Panc1 (cell line): ENCODE measurements at regions not wholly inside any gene's neighbourhood (a gene's known extent, or its start where the extent isn't known, plus 50 kb on each side); places are given as distances from the start of the nearest gene placed in this dataset.
"Not testable (repeated sequence)": the region's sequence is repeated elsewhere in the genome, so short reads cannot be mapped to it uniquely, and the experiment has no call there.

Experiments used
- ATAC-seq: fragments of 200-7000 bp; cut with Tn5 transposase; 2 replicates; pipeline ENCODE4 v1.9.1; 2020; ENCODE audit warnings: mild to moderate bottlenecking, moderate library complexity
- BruUV-seq: library from RNA; stranded (reverse); fragments of 400-500 nt; replicated peaks from 2 replicates; lab custom pipeline; 2021; lab: Mats Ljungman, UMichigan
- CTCF ChIA-PET: fragments of 300-600 bp; sonication (Branson Sonifier 250); formaldehyde crosslinking; loops from one replicate; lab custom pipeline; 2022; ENCODE audit warnings: antibody characterized with exemption; lab: Charles Lee
- POLR2A ChIA-PET: fragments of 300-600 bp; sonication (Branson Sonifier 250); formaldehyde crosslinking; loops from one replicate; lab custom pipeline; 2022; ENCODE audit warnings: antibody characterized with exemption; lab: Charles Lee
- DNase-seq: peaks from one replicate; pipeline ENCODE4 v3.0.0-alpha.2; 2010; ENCODE audit warnings: low read depth, low spot score
- H3K27ac ChIP-seq: 2 replicates; pipeline ENCODE4 v1.5.1; 2011; ENCODE audit warnings: mild to moderate bottlenecking, low read length, inconsistent platforms
- H3K27me3 ChIP-seq: fragments of 200-500 bp; sonication (Bioruptor generic); 2 replicates; pipeline ENCODE4 v1.6.0; 2014; ENCODE audit warnings: low read length, inconsistent platforms; ENCODE audit not compliant: control insufficient read depth, insufficient read depth
- H3K36me3 ChIP-seq: fragments of 200-500 bp; sonication (Bioruptor generic); 2 replicates; pipeline ENCODE4 v1.5.1; 2014; ENCODE audit warnings: inconsistent platforms, mild to moderate bottlenecking, low read length, moderate library complexity; ENCODE audit not compliant: control insufficient read depth, insufficient read depth
- H3K4me1 ChIP-seq: 2 replicates; pipeline ENCODE4 v1.5.1; 2011; ENCODE audit warnings: inconsistent platforms, mild to moderate bottlenecking, low read length, moderate library complexity; ENCODE audit not compliant: control insufficient read depth, insufficient read depth
- H3K4me3 ChIP-seq, 2 experiments: 2 replicates each; pipeline ENCODE4 v1.5.1; 2011 to 2012; ENCODE audit warnings: low read depth in 2 of 2, low read length in 2 of 2, mild to moderate bottlenecking in 2 of 2, inconsistent platforms in 1 of 2, moderate library complexity in 1 of 2
- H3K9me3 ChIP-seq: fragments of 200-500 bp; sonication (Bioruptor generic); 2 replicates; pipeline ENCODE4 v1.5.1; 2014; ENCODE audit warnings: low read depth, mild to moderate bottlenecking, inconsistent platforms, low read length, moderate library complexity; ENCODE audit not compliant: control insufficient read depth, insufficient read depth
- in situ Hi-C: cut with HindIII; loops from 2 replicates; pipeline ENCODE4 v1.10.0; 2016; ENCODE audit warnings: low sequenced_read_pairs, low pct_unique_long_range_greater_than_20kb
- intact Hi-C: fragments of 100-400 bp; cut with micrococcal nuclease; formaldehyde crosslinking; loops from one replicate; pipeline ENCODE4 v1.10.0; 2022; ENCODE audit not compliant: unreplicated experiment

- POLR2A ChIA-PET, ATAC-seq, DNase-seq, H3K4me1 ChIP-seq, CTCF ChIA-PET, H3K36me3 ChIP-seq, H3K9me3 ChIP-seq, H3K4me3 ChIP-seq, H3K27ac ChIP-seq, H3K27me3 ChIP-seq, intact Hi-C loops, in situ Hi-C loops: not testable (repeated sequence)
- TSS peak; percentile 95 for BruUV-seq
Observed at GRCh38 chr1:144034045-144034444, 62.3 kb upstream of the FAM72C start.

GRCh38 chr1:144031550-144031949 is 59.8 kb upstream of the FAM72C start:
- H3K27me3 ChIP-seq, CTCF ChIA-PET, DNase-seq, H3K4me1 ChIP-seq, BruUV-seq, intact Hi-C loops, ATAC-seq, H3K4me3 ChIP-seq, H3K27ac ChIP-seq, in situ Hi-C loops, H3K9me3 ChIP-seq, POLR2A ChIA-PET, H3K36me3 ChIP-seq: not testable (repeated sequence)

GRCh38 chr1:144026022-144026421 is 54.2 kb upstream of the FAM72C start:
- BruUV-seq, H3K36me3 ChIP-seq, DNase-seq, H3K27ac ChIP-seq, H3K4me1 ChIP-seq, H3K9me3 ChIP-seq, in situ Hi-C loops, ATAC-seq, CTCF ChIA-PET, intact Hi-C loops, H3K27me3 ChIP-seq, POLR2A ChIA-PET, H3K4me3 ChIP-seq: not testable (repeated sequence)

GRCh38 chr1:144021690-144022384 is 50.1 kb upstream of the FAM72C start:
- in situ Hi-C loops, H3K4me3 ChIP-seq, ATAC-seq, H3K27ac ChIP-seq, POLR2A ChIA-PET, H3K4me1 ChIP-seq, H3K36me3 ChIP-seq, H3K27me3 ChIP-seq, H3K9me3 ChIP-seq, CTCF ChIA-PET, intact Hi-C loops, DNase-seq, BruUV-seq: not testable (repeated sequence)
